Body of pancreas (tissue), 4 donors: ENCODE measurements at regions not wholly inside any gene's neighbourhood (a gene's known extent, or its start where the extent isn't known, plus 50 kb on each side); places are given as distances from the start of the nearest gene placed in this dataset.

Source experiments
- ATAC-seq: fragments of 150-250 bp; one replicate; pipeline ENCODE4 v1.9.1; 2016
- DNase-seq, 4 donors: peaks; one replicate each; pipeline ENCODE4 v3.0.0-alpha.2; 2019
- H3K27ac ChIP-seq, 4 donors: fragments of 200-600 bp; sonication (generic); 1 replicate in 3 of 4; 2 replicates in 1 of 4; pipeline versions ENCODE4 v1.5.1 to v1.6.1; 2016 to 2019; ENCODE audit warnings: mild to moderate bottlenecking in 1 of 4, mixed read lengths in 1 of 4, moderate library complexity in 1 of 4
- H3K27me3 ChIP-seq, 2 donors: fragments of 200-600 bp; sonication (generic); one replicate each; pipeline ENCODE4 v1.6.0; 2016; ENCODE audit warnings: mild to moderate bottlenecking in 1 of 2
- H3K36me3 ChIP-seq, 2 donors: fragments of 200-600 bp; sonication (generic); replicated peaks in 1 of 2; 2 replicates each; pipeline ENCODE4 v1.5.1; 2016; ENCODE audit warnings: low read depth in 2 of 2; ENCODE audit not compliant: insufficient read depth in 1 of 2
- H3K4me1 ChIP-seq: fragments of 200-600 bp; sonication (generic); one replicate; pipeline ENCODE4 v1.6.0; 2016
- H3K4me3 ChIP-seq, 2 donors: fragments of 200-600 bp; sonication (generic); 1 replicate in 1 of 2; 2 replicates in 1 of 2; pipeline ENCODE4 v1.5.1; 2016 to 2019
- H3K9me3 ChIP-seq, 3 donors: fragments of 200-600 bp; sonication (generic); 1 replicate in 2 of 3; 2 replicates in 1 of 3; pipeline ENCODE4 v1.5.1; 2016
- POLR2A ChIP-seq, 3 donors: fragments of 450-650 bp; IDR thresholded peaks; one replicate each; pipeline ENCODE4 v1.6.1; 2016; ENCODE audit warnings: antibody characterized with exemption in 3 of 3, mild to moderate bottlenecking in 2 of 3
- WGBS, 2 donors: methylation state at CpG; one replicate each; pipeline ENCODE4 v1.1.5; 2017; 5-methylcytosine and 5-hydroxymethylcytosine counted together
- intact Hi-C: fragments of 100-400 bp; cut with DNase I; formaldehyde crosslinking; loops from one replicate; pipeline ENCODE4 v1.15.1; 2023
- TF ChIP-seq, protein P1 (sequence below), 7 experiments: fragments of 450-650 bp in 4 of 7; fragments of 200-600 bp in 3 of 7; sonication (generic) in 3 of 7; IDR thresholded peaks; one replicate each; pipeline ENCODE4 v1.5.1; 2016 to 2019; ENCODE audit warnings: antibody characterized with exemption in 7 of 7

DNA sequence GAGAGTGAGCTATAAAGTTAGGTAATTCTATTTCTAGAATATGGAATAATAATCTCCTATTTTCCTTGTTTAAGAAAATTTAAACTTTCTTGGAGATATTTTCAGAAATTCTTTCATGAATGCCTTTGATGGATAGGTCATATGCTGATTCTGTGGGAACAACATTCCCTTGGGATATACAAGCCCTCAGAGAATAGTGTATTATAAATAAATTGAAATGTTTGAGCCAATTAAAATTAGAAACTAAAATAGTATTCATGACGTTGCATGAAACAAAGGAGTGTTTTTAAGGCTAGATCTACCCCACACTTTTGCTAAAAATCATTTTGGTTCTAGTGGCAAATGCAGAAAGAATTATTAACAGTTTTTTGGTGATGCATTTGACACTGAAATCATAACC, 269.3 kb upstream of the ANO3 start:
- H3K4me1 ChIP-seq: no peaks in the 10 kb centered on the region
- no peak overlapping the region for H3K4me3 ChIP-seq
- no peak overlapping the region for H3K27ac ChIP-seq
- intact Hi-C loops: no loop called here
- H3K36me3 ChIP-seq: no peaks in the 10 kb centered on the region
- WGBS, 2 donors: 23 to 28% methylated on average over 1 of the region's 1 CpG
- H3K27me3 ChIP-seq: no peaks in the 10 kb centered on the region
- H3K9me3 ChIP-seq: no peaks in the 10 kb centered on the region
- DNase-seq: no peak
- TF ChIP-seq, protein P1, sequence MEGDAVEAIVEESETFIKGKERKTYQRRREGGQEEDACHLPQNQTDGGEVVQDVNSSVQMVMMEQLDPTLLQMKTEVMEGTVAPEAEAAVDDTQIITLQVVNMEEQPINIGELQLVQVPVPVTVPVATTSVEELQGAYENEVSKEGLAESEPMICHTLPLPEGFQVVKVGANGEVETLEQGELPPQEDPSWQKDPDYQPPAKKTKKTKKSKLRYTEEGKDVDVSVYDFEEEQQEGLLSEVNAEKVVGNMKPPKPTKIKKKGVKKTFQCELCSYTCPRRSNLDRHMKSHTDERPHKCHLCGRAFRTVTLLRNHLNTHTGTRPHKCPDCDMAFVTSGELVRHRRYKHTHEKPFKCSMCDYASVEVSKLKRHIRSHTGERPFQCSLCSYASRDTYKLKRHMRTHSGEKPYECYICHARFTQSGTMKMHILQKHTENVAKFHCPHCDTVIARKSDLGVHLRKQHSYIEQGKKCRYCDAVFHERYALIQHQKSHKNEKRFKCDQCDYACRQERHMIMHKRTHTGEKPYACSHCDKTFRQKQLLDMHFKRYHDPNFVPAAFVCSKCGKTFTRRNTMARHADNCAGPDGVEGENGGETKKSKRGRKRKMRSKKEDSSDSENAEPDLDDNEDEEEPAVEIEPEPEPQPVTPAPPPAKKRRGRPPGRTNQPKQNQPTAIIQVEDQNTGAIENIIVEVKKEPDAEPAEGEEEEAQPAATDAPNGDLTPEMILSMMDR (IDR thresholded peaks at IDR 0.05): no peak
- no peak for TF ChIP-seq POLR2A (IDR thresholded peaks at IDR 0.05)
- no peak for ATAC-seq

DNA sequence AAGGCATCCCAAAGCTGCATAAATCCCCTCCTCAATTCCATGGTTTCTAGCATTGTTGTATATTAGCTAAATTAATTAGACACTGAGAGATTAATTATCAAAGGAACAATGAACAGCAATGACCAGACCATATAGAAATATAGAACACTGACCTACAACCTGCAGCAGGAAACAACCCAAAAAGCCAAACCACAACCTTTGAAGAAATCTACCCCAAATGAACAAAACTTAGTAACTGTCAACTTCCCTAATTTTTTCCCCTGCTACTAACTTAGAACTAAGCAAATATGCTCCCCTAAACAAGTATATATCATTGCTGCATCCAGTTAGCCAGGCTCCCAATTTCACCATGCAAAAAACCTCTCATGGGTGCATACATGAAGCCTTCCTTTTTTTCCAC, 268.0 kb upstream of the ANO3 start:
- H3K36me3 ChIP-seq: no peaks in the 10 kb centered on the region
- DNase-seq (no peak), ATAC-seq (no peak)
- no peaks in the 10 kb centered on the region for H3K4me1 ChIP-seq
- H3K27ac ChIP-seq: no peak overlapping the region
- no peak overlapping the region for H3K4me3 ChIP-seq
- no peaks in the 10 kb centered on the region for H3K9me3 ChIP-seq
- H3K27me3 ChIP-seq: no peaks in the 10 kb centered on the region
- TF ChIP-seq POLR2A (IDR thresholded peaks at IDR 0.05): no peak
- TF ChIP-seq, protein P1 (IDR thresholded peaks at IDR 0.05): no peak
- intact Hi-C loops: no loop called here

DNA sequence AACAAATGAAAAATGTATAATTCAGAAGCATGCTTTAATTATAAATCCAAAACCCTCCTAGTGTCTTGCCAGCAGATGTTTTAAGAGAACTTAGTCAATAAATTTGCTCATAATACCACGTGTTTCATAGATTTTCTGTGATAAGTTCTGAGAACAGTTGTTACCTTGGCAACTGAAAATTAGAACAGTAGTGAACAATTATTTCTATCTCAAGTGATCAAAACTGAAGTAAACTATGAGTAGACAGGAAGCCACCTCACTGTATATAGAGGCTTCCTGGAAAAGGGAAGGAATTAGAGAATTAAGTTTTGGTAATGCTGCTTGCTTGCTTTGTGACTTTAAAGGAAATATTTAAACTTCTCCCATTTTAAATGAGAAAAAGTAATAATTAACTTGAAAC, 266.0 kb upstream of the ANO3 start:
- no peak for TF ChIP-seq POLR2A (IDR thresholded peaks at IDR 0.05)
- TF ChIP-seq, protein P1 (IDR thresholded peaks at IDR 0.05): no peak
- ATAC-seq: no peak
- Histone ChIP-seq H3K36me3 (no peaks in the 10 kb centered on the region), H3K4me3 (no peak overlapping the region), H3K27me3 (no peaks in the 10 kb centered on the region), H3K27ac (no peak overlapping the region), H3K4me1 (no peaks in the 10 kb centered on the region), H3K9me3 (no peaks in the 10 kb centered on the region)
- 13 to 28% methylated on average over 1 of the region's 1 CpG for WGBS, 2 donors
- DNase-seq: no peak
- intact Hi-C loops: no loop called here

DNA sequence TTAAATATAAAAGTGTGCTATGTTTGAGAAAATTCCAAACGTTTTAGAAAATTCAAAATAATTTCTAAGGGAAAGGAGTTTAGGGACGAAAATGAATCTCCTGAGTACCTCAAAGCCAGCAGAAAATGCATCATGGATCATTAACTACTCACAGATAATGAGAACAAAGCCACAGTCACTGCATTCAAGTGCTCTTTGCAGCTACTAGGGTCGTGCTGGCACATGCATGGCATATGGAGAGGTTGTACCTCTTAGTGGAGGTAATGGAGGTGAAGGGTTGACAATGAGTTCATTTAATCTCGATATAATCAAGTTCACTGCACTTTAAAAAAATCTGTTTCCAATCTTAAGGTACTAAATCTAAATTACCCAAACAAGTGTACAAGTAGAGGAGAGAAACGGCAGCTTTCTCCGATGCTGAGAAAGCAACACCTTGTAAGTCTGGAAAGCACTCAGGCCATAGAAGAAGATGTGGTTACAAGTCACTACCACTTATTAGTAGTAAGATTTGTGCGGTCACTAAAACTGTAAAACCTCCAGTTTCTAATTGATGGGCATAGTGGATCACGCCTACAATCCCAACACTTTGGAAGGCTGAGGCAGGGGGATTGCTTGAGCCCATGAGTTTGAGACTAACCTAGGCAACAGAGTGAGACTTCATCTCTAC, 261.1 kb upstream of the ANO3 start:
- Histone ChIP-seq H3K4me1 (no peaks in the 10 kb centered on the region), H3K27me3 (no peaks in the 10 kb centered on the region), H3K36me3 (no peaks in the 10 kb centered on the region), H3K9me3 (no peaks in the 10 kb centered on the region), H3K27ac (no peak overlapping the region), H3K4me3 (no peak overlapping the region)
- WGBS, 2 donors: 45 to 54% methylated on average over 8 of the region's 8 CpGs
- intact Hi-C loops: no loop called here
- no peak for TF ChIP-seq POLR2A (IDR thresholded peaks at IDR 0.05)
- TF ChIP-seq, protein P1 (IDR thresholded peaks at IDR 0.05): no peak
- ATAC-seq (no peak), DNase-seq (no peak)

DNA sequence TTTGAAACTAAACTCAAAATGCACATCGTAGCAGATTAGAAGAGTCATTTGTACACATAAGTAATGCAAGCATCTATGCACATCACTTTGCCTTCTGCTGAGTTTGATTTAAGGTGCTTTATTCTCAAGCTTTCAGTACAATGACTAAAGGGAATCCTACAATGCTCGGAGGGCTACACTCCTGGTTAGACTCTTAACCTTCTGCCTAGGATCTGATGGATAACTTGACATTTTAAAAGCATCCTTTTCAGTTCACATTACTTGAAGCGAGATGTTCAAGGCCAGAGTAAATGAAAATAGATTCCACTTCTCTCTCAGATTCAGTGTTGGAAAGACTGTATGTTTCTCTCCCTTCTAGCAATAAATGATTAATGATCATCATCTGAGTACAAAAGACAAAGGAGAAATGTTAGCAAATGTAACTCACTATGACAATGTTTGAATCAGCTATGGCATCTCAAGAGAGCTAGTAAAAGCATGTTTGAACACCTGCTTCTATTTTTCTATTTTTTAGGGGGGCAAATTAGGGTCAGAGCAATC, 259.2 kb upstream of the ANO3 start:
- Histone ChIP-seq H3K9me3 (no peaks in the 10 kb centered on the region), H3K27me3 (no peaks in the 10 kb centered on the region), H3K4me1 (no peaks in the 10 kb centered on the region), H3K27ac (no peak overlapping the region), H3K36me3 (no peaks in the 10 kb centered on the region), H3K4me3 (no peak overlapping the region)
- intact Hi-C loops: no loop called here
- DNase-seq (no peak), ATAC-seq (no peak)
- 61 to 63% methylated on average over 3 of the region's 3 CpGs for WGBS, 2 donors
- TF ChIP-seq POLR2A (IDR thresholded peaks at IDR 0.05): no peak
- TF ChIP-seq, protein P1 (IDR thresholded peaks at IDR 0.05): no peak
